Right lobe of liver (tissue), 4 donors: ENCODE measurements at regions not wholly inside any gene's neighbourhood (a gene's known extent, or its start where the extent isn't known, plus 50 kb on each side); places are given as distances from the start of the nearest gene placed in this dataset.

Source experiments
- CTCF ChIP-seq, 4 donors: fragments of 200-600 bp in 3 of 4; fragments of 450-650 bp in 1 of 4; IDR thresholded peaks; one replicate each; pipeline versions ENCODE4 v1.5.1 to v1.8.0; 2016 to 2022; ENCODE audit warnings: antibody characterized with exemption in 4 of 4, mild to moderate bottlenecking in 2 of 4
- POLR2A ChIP-seq: fragments of 450-650 bp; IDR thresholded peaks from one replicate; pipeline ENCODE4 v1.6.1; 2017; ENCODE audit warnings: antibody characterized with exemption, mild to moderate bottlenecking
- donor health status: DM: no; HTN: no; CAD: no.
- donor health status: DM: no; HTN: no; CAD: no.
- donor health status: DM: no; HTN: yes; CAD: no.

DNA sequence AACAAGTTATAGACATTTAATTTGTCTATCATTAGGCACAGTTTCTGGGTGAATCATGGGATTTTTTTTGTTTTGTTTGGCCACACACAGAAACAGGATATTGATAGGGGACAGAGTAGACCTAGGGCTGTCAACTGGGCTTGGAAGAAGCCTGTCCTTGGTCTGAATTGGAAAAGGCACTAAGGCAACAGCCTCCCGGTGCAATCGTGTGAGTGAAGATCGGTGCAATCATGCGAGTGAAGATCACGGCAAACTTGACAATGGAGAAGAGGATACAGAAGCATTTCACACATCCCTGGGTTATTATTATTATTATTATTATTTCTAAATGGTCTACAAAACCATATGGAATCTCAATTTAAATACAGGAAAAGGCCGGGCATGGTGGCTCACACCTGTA, 94.5 kb downstream of the ACKR3 start:
- TF ChIP-seq CTCF (IDR thresholded peaks at IDR 0.05) (no peak), POLR2A (no peak)
